ENCODE measurements at regions not wholly inside any gene's neighbourhood (a gene's known extent, or its start where the extent isn't known, plus 50 kb on each side); places are given as distances from the start of the nearest gene placed in this dataset.

DNA sequence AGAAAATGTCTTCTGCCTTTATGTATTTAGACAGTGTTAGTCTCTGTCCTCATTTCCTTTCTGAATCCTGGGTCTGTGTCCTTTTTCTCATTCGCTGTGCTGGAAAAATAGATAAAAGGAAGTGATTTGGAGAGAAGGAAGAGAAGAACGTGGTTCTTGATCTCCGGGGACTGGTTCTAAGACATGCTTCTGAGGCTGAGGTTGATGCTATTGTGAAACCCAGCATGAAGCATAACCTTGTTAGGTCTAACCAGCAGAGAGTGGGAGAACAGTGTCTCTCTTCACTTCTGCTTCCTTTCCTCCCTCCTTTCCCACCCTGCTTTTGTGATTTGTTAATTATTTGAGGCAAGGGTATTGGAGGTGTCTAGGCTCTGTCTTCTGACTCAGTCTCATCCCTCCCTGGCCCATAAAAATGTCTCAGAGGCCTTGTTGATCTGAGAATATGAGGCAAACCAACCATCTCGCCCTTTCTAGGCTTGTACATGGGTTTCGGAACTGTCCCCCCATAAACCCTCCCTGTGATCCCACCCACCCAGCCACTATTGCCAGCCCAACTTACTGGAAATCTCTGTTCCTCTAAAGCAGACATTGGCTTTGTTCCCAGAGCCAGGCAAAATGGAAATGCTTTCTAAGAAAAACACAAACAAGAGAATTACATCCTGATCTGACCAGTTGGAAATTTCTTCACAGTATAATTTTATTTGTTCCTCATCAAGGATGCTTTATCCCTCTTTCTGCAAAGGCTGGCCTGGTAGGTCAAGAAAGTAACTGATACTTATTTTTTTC lies 360.6 kb upstream of the TNP1 start:
- TF ChIP-seq, protein P1, sequence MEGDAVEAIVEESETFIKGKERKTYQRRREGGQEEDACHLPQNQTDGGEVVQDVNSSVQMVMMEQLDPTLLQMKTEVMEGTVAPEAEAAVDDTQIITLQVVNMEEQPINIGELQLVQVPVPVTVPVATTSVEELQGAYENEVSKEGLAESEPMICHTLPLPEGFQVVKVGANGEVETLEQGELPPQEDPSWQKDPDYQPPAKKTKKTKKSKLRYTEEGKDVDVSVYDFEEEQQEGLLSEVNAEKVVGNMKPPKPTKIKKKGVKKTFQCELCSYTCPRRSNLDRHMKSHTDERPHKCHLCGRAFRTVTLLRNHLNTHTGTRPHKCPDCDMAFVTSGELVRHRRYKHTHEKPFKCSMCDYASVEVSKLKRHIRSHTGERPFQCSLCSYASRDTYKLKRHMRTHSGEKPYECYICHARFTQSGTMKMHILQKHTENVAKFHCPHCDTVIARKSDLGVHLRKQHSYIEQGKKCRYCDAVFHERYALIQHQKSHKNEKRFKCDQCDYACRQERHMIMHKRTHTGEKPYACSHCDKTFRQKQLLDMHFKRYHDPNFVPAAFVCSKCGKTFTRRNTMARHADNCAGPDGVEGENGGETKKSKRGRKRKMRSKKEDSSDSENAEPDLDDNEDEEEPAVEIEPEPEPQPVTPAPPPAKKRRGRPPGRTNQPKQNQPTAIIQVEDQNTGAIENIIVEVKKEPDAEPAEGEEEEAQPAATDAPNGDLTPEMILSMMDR (IDR thresholded peaks at IDR 0.05): no peak
- TF ChIP-seq POLR2A (IDR thresholded peaks at IDR 0.05): no peak
